GM21367 (cell line): ENCODE measurements at regions not wholly inside any gene's neighbourhood (a gene's known extent, or its start where the extent isn't known, plus 50 kb on each side); places are given as distances from the start of the nearest gene placed in this dataset.
"Not testable (repeated sequence)": the region's sequence is repeated elsewhere in the genome, so short reads cannot be mapped to it uniquely, and the experiment has no call there.

Source experiments
- ATAC-seq: cut with Tn5 transposase; IDR thresholded peaks from one replicate; pipeline ENCODE4 v1.9.1; 2021; ENCODE audit not compliant: unreplicated experiment

DNA sequence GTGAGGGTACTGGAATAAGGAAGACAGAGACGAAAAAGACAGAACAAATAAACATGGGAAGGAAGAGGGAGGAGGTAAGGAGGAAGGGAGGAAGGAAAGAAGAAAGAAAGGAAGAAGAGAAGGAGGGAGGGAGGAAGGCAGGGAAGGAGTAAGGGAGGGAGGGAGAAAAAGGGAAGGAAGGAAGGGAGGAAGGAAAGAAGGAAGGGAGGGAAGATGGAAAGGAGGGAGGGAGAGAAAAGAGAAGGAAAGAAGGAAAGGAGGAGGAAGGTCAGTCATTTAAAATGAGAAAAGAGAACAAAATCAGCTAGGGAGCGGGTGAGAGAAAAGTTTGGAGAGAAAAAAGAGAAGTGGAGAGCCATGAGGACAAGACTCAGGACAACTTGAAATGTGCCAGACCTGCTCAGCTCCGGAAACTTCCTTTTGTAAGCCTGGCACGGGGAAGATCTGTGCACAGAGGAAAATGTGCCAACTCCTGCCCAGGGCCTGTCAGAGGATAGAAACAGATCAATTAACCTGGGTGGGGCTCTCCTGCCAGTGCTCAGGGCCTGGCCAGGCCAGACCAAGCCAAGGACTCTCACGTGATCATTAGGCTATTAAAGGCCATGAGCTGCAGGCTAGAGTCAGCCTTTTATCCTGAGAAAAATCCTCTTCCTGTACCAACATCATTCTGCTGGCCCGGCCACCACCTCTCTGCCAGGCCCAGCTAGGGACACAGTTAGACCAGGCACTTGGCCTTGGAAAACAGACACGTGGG is 50.1 kb upstream of the BCL6 start:
- ATAC-seq: no peak

DNA sequence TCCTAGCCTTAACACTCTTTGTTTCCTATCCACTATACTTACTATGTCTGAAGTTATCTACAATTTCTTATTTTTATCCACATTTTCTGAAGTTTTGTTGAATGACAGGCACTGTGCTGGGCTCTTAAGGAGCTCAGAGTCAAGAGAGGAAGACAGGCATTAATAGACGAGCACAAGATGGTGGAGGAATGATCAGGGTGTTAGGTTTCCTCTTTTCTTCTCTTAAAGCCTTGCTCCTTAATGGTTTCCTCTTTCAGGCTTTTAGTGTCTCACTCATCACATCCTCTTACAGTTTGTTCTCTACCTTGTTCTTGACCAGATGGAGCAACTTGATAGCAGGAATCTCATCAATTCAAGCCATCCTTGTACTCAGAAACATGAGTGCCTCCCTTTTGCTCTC is 52.9 kb upstream of the BCL6 start:
- ATAC-seq: no peak

DNA sequence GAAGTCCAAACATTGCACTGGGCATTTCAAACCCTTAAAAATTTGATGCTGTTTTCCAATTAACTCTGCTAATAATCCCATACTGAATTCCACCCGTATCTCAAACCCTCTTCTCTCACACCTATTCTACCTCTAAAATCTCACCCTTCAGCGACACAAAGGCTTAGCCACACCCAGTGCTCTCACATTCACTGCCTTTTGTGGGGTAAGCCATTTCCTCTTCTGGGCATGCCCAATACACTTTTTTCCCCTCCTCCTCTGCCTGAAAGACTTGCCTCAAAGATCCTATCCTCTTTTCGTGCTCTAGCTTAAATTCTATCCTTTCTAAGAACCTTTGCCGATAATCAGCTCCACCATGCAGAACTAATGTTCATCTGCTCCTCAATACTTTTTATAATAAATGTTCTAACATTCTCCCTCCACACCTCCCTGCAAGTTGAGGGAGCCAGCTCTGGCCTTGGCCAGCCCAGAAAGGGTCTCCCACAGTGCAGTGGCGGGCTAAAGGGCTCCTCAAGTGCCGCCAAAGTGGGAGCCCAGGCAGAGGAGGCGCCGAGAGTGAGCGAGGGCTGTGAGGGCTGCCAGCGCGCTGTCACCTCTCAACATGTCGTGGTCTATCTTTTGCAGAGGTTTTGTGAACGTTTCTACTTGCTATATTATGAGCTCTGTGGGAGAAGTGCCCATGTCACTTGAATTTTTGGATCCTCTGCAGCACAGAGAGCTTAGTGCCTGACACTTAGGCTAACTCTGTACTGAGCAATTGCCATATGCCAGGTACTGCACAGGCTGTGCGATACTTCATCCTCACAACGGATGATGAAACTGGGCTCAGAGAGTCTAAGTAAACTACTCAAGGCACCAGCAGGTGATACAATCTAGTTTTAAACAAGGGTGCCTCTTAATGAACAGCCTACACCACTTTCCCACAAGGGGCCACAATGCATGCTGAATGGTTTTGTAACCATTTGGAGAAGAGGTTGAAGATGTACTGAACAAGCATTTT is 53.6 kb upstream of the BCL6 start:
- ATAC-seq: no peak

DNA sequence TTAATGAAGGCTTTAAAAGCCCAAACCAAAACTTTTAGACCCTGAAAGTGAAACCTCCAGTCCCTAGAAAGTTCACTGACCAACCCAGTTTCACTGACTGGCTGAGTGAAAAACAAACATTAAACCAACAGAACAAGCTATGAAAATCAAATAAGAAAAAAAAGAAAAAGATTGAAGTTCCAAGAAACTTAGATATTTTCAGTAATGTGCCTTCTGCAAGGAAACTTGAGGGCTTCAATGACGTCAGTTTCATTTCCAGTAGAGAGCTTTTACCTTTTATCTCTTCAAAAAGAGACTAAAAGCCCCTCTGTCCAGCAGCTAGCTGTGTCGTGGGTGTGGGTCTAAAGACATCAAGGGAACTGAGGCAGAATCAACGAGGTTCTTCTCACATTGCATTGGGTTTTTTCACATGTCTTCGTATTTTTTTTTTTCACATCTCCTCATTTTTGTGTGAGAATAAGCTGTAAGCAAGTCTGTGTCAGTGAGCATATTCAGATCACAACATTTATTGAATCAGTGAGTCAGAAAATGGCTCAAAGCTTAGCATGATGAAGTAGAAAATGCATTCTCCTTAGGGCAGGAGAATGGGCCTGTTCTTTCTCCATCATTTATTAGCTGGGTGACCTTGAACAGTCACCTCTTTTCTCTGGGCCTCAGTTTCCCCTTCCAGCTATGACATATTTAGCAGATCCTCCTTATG is 54.8 kb upstream of the BCL6 start:
- peak; percentile 42 for ATAC-seq

DNA sequence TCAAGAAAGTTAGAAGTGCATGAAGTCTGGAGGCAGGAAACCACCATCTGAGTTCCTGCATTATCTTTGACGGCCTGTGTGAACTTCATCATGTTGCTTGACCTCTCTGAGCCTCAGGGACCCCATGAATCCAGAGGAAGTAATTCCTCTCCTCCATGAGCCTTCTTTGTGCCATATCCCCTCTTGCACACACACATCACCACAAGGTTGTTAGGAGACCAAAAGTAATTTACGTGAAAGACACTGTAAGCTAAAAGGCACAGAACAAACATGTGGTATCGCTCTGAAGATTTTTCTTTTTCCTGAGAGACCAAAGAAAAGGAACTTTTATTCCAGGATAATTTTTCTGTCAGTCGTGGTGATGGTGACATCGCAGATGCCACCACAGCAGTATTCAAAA is 55.9 kb upstream of the BCL6 start:
- no peak for ATAC-seq

DNA sequence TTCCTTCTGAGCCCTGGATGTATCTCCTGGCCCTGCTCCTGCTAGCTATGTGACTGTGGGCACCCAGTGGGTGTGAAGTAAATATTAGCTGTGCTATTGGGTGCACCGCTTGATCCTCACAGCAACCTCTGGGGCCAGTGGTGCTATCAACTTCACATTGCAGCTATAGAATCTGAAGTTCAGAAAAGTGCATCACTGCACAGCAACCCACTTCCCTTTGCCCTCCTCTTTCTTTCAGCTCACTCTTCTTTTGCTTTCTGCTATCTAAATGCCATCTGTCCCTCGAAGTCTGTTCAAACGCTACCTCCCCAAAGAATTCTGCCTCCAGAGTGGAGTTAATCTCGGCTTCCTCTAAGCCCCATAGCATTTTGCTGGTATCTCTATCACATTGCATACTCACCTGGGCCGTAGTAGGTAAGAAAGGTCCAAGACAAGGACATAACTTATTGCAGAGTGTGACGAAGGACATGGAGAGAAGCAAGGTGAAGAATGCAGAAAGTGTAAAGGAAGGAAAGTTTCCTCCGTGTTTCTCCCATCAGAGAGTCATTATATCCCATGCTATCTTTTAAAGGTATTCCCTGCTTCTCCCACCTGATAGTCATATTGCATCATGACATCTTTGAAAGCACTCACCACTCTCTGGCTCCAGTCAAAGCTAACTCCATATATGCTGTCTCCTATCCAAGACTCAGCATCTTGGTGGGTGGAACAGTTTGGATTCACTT is 57.1 kb upstream of the BCL6 start:
- ATAC-seq: no peak

DNA sequence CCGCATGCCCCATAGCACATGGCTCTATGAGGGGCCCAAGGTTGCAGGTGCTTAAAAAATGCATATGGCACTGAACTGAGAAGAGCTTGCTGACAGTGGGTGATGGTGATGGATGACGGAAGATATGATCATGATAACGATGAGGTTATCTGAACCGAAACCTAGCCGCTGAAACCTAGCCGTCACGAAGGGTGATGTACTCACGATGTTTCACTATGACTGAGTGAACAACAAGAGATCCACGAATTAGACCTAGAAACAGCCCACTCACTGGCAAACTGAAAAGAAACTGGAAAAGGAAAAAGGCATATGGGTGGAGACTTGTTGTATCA is 57.6 kb upstream of the BCL6 start:
- ATAC-seq: peak; percentile 81

DNA sequence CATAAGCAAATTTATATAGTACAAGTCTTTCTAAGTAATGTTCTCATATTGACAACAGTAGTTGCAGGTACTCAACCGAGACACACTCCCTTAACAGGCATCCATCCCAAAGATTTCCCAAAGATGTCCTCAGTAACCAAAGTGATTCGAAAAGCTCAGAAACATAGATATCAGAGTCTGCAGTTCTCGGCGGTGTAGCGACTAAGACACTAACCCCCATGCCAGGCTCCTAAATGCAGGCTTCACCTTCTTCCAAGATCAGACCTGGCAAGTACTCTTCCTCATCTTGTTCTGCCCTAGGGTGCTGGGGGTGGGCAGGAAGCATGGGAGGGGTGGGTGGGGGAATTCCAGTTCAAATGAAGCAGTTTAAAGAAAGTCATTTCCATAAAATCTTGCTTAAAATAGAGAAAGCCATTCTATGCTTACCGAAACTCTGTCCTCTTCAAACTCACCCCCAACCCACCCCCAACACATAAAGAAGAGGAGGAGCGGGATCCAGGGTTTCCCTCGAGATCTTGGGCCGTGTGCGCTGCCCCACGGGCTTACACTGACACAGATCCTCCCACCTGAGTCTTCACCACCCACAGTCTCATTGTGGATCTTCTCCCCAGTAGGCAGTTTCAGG is 59.0 kb upstream of the BCL6 start:
- no peak for ATAC-seq

DNA sequence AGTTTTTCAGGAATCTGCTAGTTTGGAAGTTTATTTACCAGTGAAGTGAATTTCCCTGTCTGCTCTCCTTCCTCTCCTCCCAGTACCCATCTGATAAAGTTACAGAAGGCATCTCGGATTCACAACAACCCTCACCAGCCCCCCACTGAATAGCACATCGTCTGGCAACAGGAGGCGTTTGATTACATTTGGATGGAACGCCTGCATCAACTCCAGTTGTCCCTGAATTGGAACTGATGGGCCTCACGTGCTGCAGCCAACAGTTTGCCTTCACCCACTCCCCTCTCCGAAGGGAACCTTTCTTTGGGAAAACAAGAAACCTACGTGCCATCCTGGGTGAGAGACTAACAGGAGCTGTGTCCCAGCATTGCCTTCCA is 59.5 kb upstream of the BCL6 start:
- no peak for ATAC-seq

DNA sequence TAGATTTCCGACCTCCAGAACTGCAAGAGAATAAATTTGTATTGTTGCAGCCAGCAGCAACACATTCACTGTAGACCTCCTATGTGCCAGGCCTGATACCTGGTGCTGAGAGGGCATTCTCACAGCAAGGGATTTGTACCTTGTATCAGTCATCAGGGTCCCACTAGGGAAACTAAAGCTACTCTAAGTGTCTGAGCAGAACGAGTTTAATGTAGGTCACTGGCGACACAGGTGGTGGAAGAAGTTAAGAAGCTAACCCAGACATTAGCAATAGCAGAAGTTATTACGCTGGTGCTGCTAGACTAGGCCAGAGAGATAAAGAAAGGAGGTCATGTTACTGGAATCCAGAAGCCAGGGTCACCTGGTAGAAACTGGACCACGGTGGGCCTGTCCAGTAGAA is 60.5 kb upstream of the BCL6 start:
- no peak for ATAC-seq

DNA sequence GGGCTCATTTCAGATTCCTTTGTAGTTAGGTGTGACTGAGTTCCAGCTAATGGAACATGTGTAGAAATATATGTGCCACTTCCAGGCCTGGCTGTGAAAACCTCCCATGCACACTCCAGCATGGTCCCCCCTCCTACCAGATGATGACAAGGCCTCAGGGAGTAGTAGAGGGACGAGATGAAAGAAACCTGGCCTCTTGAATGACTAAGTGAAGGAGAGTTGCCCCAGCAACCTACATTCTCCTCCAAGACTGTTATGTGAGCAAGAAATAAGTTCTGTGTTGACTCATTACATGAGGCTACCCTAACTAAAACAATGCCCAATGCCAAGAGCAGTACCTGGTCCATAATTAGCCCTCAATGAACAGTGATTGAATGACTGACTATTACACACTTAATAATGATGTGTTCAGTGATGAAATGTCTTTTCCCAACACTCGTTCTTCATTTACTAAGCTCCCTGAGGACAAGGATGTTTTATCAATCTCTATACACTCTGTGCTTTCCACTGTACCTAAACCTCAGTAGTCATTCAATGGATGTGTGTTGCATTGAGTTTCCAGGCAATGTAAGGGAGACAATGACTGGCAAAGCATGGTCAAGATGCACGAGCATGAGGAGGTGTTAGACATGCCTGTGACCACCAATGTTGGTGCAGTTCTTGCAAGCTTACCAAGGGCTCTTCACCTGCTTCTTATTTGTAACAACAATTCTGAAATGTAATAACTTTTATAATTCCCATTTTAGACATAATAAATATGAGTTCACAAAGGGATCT is 62.0 kb upstream of the BCL6 start:
- no peak for ATAC-seq

DNA sequence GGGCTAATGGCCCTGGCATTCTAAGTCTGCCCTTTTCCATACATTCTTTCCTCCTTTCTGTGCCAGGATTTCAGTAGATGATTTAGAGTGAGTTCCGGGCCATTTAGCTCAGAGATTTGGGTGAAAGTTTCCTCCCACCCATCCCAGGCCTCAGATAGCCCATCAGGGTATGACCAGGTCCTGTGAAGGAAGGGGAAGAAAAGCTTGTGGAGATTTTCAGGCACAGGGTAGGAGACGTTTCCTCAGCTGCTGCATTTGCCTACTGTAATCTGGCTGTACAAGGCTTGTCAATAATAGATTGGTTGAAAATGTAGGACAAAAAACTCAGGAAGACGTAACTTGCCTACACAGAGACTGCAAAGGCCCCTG is 63.2 kb upstream of the BCL6 start:
- no peak for ATAC-seq

DNA sequence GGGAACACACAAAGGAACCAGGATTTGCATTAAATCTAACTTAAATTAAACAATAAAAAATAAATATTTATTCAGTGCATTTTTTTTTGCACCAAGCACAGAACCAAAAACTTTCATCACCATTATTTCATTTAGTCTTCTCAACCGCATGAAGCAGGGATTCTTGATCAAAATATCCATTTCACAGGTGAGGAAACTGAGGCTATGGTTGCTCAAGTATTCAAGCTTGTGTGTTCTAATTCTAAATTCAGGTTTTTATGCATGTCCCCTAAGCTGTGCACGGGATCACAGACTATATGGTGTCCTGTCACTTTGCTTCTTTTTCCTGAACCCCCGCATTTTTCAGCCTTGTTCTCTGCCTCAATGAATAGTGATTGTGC is 64.3 kb upstream of the BCL6 start:
- ATAC-seq: no peak

DNA sequence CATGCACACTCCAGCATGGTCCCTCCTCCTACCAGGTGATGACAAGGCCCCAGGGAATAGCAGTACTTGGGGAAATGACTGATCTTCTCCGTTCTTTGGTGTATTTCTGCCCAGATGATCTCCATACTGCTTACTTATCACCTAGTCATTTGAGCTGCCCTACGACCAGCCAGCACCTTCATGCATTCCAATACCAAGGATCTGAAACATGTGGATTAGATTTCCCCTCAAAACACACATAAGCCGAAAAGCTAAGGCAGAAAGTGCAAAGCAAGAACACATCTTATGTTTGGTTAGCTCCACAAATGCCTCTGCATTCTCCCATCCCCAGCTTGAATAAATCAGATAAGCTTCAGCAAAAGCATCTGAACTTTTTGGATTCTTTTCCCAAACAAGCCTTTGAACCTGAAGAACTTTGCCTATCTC is 64.8 kb upstream of the BCL6 start:
- no peak for ATAC-seq

DNA sequence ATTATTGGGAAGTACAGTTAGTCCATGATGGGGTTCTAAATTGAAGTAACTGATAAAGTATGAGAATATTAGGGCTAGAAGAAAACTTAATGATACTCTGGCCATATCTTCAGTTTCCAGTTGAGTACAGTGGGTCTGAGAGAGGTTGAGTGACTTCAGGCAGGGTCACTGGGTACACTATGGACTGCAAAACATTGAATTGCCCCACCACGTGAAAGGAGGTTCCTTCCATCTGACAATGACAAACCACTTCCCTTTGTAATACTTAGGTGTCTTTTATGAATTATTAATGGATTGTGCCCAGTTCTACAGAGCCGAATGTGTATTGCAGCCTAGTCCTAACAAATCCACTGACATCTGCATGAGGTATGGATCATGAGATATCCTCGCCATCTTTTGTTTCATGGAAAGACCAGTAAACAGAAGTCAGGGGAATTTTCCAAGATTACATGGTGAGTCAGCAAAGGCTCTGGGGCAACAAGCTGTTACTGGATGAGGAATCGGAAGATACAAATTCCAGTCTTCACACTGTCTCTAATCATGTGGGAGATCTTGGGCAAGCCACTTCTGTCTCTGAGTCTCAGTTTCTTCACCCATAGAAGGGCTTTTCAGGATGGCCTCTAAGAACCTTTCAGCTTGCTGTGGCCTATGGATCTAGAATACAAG is 66.5 kb upstream of the BCL6 start:
- ATAC-seq: no peak

DNA sequence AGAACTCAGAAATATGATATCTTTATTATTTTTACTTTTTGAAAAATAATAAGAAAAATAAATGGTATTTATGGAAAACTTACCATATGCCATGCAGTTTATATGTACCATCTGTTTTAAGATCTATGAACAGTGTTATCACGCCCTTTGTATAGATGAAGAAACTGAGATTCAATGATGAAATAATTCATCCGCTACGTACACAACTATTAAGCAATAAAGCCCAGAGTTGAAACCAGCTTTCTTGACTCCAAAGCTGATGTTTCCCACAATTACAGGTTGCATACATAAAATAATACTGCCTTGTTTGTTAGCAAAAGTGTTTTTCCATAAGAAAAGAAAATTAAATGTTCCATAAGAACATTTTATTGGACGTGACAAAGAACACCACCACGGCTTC is 67.2 kb upstream of the BCL6 start:
- ATAC-seq: no peak

DNA sequence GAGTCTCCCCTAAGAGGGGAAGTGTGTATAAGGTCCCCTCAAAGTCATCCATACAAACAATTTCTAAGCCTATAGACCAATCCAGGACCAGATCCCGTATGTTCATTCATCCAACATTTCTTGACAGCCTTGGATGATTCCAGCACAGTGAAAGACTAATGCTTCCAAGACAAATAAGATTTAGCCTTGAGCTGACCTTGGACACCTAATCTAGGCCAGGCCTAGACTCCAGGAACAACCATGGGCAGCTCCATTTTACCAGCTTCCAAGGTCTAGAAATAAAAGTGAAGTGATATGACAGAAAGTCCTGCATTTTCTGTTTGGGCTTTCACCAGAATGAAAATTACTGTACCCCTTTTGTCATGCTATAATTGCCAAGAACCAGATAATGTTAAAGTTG is 67.9 kb upstream of the BCL6 start:
- ATAC-seq: no peak

DNA sequence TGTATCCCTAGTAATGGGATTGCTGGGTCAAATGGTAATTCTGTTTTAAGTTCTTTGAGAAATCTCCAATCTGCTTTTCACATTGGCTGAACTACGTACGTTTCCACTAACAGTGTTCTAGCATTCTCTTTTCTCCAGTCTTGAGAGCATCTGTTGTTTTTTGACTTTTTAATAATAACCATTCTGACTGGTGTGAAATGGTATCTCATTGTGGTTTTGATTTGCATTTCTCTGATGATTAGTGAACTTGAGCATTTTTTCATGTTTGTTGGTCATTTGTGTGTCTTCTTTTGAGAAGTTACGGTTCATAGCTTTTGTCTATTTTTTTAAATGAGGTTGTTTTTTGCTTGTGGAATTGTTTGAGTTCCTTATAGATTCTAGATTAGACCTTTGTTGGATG is 72.5 kb upstream of the BCL6 start:
- ATAC-seq: not testable (repeated sequence)

DNA sequence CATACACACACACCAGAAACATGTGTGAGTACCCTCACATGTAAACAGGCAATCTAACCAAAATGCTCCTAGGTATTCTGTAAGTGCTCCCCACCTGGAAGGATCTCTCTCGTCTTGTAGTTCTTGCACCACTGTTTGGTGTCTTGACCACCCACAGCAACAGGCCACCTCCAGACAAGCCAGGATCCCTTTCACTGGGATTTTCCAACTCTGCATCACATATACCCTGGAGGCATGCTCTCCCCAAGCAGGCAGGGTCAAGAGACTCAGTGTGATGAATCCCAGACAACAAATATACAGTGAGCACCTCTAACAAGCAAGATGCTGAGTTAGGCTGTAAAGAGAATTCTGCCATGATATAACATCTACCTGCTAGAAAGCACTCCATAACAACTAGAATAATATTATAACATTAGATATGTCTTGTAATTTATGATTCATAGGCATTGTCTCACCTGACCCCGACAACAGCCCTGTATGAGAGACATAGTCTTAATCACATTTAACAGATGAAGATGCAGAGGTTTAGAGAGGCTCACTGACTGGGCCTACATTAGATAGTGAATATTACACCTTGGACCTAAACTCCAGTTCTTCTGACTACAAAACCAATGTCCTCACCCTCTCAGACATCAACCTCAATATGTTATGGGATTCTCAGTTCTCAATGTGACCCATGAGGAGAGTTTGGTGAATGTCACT is 76.5 kb upstream of the BCL6 start:
- no peak for ATAC-seq
